ENCODE measurements at regions not wholly inside any gene's neighbourhood (a gene's known extent, or its start where the extent isn't known, plus 50 kb on each side); places are given as distances from the start of the nearest gene placed in this dataset.

DNA sequence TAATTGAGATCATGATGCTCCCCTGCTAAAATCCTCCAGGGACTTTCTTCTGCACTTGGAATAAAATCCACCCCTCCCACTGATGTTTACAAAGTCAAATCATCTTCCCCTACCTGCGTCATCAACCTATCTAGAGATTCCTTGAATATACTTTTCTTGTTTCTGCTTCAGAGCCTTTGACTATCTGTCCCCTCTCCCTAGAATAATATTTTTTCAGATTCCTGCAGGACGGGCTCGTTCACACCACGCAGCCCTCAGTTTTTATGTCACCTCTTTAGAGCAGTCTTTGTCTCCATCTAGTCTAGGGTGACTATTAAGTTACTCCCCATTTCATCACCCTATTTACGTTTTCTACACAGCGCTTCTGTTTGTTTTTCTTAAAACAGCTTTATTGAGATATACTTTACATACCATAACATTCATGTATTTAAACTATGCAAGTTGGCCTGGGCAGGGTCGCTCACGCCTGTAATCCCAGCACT lies 94.8 kb upstream of the SESN3 start:
- TF ChIP-seq CTCF (IDR thresholded peaks at IDR 0.05; ENCODE audit: low read depth, low read length), result no peak
- no peak overlapping the region for H3K4me3 ChIP-seq (ENCODE audit: low read depth, low read length)
- in situ Hi-C loops (cut with HindIII; ENCODE audit: low sequenced_read_pairs), result no loop called here
- no peak for DNase-seq (ENCODE audit: low read depth, low spot score)

DNA sequence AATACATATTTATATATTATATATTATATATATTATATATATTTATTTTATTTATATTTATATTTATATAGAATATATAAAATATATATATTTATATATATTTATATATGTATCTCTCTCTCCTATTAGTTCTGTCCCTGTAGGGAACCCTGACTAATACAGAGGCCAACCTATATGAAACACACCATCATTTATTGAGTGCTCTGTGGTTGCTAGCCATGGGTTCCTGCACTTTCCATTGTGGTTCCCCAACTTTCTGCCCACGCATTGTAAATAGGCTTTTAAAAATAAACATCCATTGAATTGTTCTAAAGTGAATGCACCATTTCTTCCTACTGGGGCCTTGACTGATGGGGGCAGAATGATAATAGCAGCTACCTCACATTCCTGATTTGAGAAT lies 93.8 kb upstream of the SESN3 start:
- H3K4me3 ChIP-seq (ENCODE audit: low read depth, low read length), result no peak overlapping the region
- in situ Hi-C loops (cut with HindIII; ENCODE audit: low sequenced_read_pairs), result no loop called here

DNA sequence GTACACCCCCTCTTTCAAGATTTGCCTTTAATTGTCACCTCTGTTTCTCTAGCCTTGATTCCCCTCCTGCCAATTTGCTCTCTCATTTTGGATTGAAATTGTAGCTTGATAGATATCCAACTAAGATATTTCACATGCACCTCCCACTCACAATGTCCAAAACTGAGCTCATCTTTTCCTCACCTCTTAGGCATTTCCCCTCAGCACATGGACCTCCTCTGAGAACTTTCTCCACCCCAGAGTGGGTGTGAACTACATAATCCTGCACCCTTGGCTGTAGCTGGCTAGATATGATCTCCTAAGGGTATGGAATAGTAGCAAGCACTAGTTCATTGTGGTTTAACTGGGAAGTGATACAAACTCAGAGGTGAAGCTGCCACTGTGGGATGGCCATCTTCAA lies 91.5 kb upstream of the SESN3 start:
- TF ChIP-seq CTCF (IDR thresholded peaks at IDR 0.05; ENCODE audit: low read depth, low read length), result no peak
- H3K4me3 ChIP-seq (ENCODE audit: low read depth, low read length), result no peak overlapping the region
- in situ Hi-C loops (cut with HindIII; ENCODE audit: low sequenced_read_pairs), result no loop called here
- peak; percentile 56 for DNase-seq (ENCODE audit: low read depth, low spot score)

More for the DNA sequence above, 93.8 kb upstream of the SESN3 start:
- no peak for DNase-seq (ENCODE audit: low read depth, low spot score)
- no peak for TF ChIP-seq CTCF (IDR thresholded peaks at IDR 0.05; ENCODE audit: low read depth, low read length)

DNA sequence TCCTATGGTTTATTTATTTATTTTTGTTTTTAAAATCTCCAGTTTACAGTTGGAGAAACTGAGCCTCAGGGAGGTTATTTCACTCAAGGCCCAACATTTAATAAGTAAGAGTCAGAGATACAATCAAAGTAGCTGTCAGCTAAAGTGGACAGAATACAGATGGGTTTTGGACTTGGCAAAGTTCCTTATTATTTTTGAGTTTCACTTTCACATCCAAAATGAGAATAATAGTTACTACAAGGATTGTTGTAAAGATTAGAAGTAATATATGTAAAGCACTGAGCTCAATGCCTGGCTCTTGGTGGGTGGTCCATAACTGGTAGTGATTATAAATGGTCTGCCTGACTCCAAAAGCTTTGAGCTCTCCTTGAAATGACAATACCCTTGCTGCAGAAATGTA lies 87.5 kb upstream of the SESN3 start:
- no peak for TF ChIP-seq CTCF (IDR thresholded peaks at IDR 0.05; ENCODE audit: low read depth, low read length)
- no peak for DNase-seq (ENCODE audit: low read depth, low spot score)
- no peak overlapping the region for H3K4me3 ChIP-seq (ENCODE audit: low read depth, low read length)
- in situ Hi-C loops (cut with HindIII; ENCODE audit: low sequenced_read_pairs), result no loop called here

- no peak for TF ChIP-seq CTCF (IDR thresholded peaks at IDR 0.05; ENCODE audit: low read depth, low read length)
- no peak overlapping the region for H3K4me3 ChIP-seq (ENCODE audit: low read depth, low read length)
- in situ Hi-C loops (cut with HindIII; ENCODE audit: low sequenced_read_pairs), result no loop called here
- DNase-seq (ENCODE audit: low read depth, low spot score), result no peak
These were observed 77.6 kb upstream of the SESN3 start for GRCh38 chr11:95308512-95309035.

- no peak overlapping the region for H3K4me3 ChIP-seq (ENCODE audit: low read depth, low read length)
- in situ Hi-C loops (cut with HindIII; ENCODE audit: low sequenced_read_pairs), result no loop called here
- no peak for TF ChIP-seq CTCF (IDR thresholded peaks at IDR 0.05; ENCODE audit: low read depth, low read length)
- no peak for DNase-seq (ENCODE audit: low read depth, low spot score)
These were observed 76.3 kb upstream of the SESN3 start for GRCh38 chr11:95307286-95307685.

DNA sequence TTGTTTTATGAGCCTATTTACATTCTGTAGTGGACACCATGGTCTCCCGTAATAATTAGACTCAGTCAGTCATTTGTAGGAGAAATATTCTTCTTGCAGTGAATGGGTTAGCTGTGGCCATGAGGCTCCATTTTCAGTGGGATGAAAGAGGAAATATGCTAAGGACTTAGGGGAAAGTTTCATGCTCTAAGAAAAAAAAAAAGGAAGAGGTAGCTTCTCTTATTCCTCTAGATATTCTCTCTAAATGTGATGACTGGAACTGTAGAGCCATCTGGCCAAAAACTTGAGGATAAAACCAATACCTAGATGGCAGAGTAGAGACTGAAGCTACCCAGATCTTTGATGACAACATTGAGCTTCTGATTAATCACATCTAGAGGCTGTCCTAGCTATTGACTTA lies 75.8 kb upstream of the SESN3 start:
- H3K4me3 ChIP-seq (ENCODE audit: low read depth, low read length), result no peak overlapping the region
- no peak for TF ChIP-seq CTCF (IDR thresholded peaks at IDR 0.05; ENCODE audit: low read depth, low read length)
- DNase-seq (ENCODE audit: low read depth, low spot score), result no peak
- in situ Hi-C loops (cut with HindIII; ENCODE audit: low sequenced_read_pairs), result no loop called here
